MV-4-11 (cell line): ENCODE measurements at regions not wholly inside any gene's neighbourhood (a gene's known extent, or its start where the extent isn't known, plus 50 kb on each side); places are given as distances from the start of the nearest gene placed in this dataset.
"Not testable (repeated sequence)": the region's sequence is repeated elsewhere in the genome, so short reads cannot be mapped to it uniquely, and the experiment has no call there.

Experiments used
- DNase-seq: peaks from one replicate; lab custom pipeline; 2025; lab: John Stamatoyannopoulos, UW

DNA sequence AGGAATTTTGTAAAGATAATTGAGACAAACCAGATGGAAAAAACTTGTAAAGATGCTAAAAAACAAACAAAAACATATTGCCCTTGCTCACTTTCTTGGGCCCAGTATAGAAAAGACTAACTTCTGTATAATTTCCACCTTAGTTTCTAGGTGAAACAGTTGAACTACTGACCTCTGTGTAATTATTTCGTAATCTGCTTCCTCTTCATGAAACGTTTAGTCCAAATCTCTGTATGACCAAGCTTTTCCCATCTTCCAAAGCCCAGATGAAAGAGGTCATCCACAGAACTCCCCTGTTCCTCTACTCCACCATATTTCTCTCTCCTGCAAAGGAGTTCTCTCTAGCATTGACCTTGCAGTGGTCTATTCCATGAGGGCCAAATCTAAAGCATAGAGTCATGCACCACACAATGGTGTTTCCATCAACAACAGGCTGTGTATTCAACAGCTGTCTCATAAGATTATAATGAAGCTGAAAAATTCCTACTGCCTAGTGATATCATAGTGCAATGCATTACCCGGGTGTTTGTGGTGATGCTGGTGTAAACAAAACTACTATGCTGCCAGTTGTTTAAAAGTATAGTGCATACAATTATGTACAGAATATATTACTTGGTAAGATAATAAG is 647.6 kb downstream of the TNS3 start:
- DNase-seq, result peak; percentile 51

- DNase-seq, result no peak
Measured at GRCh38 chr7:46933596-46933995, 648.3 kb downstream of the TNS3 start.

GRCh38 chr7:46932676-46933424 is 649.1 kb downstream of the TNS3 start:
- DNase-seq, result peak; percentile 90

- no peak for DNase-seq
Measured at GRCh38 chr7:46932306-46932675, 649.6 kb downstream of the TNS3 start.

DNA sequence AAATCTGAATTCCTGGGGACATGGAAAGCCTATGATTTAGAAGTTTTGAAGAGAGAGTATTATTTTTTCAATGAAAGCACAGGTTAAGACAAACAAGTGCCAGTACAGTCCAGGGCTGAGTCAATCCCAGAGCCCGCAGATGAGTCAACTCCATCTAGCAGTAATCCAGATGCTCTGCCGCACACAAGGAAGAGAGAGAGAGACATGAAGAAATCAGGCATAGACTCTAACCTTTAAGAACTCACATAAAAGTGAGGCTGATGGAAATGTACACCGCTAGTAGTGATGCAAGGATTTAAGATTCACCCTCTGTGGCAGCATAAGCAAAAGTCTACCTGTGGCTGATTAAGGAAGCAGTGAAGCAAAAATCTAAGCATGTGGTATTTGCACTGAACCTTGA is 651.5 kb downstream of the TNS3 start:
- DNase-seq, result peak; percentile 59

DNA sequence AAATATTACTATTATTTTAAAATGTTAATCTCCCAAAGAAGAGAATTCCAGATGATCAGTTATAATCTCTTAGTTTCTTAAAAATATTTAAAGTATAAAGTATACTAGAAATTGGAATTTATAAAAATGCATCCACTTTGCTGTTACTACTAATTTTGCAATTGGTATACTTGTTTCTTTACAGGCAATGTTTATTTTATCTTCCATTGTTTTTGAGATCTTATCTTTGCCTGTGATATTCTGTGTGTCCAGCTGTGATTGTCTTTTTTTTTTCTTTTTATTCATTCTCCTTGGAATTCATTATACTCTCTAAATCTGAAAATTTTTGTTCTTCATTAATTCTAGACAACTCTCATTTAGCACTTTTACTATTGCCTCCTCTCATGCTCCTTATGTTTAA is 652.6 kb downstream of the TNS3 start:
- no peak for DNase-seq

DNA sequence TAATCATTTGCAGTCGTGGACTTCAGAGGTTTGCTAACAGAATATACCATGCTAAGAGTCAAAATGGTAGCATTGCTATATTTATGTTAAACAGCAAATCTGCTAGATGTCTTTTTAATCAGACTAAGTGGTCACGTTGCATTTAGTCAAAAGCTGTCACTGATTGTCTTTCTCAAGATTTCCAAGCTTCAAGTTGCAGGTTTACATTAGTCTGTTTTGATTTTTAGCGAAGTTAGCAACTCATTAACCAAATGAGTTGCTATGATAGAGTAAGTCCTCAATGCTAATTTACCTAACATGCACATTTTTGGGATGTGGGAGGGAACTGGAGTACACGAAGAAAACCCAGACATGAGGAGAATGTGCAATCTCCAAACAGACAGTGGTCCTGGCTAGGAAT is 653.2 kb downstream of the TNS3 start:
- DNase-seq, result no peak

DNA sequence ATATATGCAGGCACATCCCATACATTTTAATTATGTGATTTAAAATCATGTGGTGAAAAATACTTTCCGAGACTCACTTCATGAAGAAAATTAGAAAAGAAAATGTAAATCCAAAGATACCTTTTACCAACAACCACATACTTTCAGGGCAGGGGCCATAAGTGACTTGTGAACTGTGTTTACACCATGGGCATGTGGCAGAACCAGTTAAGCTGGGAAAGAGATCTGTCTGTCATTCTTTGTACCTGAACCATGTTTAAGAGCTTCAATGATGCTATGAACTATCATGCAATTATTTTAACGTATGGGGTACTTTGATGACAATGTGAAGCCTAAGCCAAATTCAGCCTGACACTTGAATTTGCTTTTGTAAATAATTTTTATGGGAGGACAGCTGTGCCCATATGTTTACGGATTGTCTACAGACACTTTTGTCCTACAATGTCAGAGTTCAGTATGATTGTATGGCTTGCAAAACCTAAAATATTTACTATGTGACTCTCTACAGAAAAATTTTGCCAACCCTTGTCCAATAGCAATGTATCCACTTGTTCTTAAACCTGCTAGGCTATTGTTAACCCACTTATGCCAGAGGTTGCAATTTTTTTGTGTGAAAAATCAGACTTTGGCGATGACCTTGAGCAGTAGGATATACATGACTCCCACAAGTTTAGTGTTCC is 654.6 kb downstream of the TNS3 start:
- no peak for DNase-seq

DNA sequence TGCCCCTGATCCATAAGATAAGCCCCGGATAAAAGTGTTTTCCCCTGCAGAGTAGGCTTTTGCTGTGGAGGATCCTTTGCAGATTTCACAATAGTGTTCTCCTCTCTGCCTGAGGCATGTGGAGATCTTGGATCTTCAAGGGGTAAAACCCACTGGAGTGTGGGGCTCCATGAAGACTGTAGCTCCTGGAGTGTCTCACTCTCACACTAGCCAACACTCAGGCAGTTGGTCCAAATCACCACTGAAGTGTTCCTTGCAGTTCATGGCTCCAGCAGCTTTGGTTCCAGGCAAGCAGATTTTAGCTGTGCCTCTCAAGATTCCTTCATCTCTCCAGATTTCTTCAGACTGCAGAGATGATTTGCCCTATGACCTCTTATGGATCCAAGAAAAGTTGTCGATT is 665.3 kb downstream of the TNS3 start:
- no peak for DNase-seq

DNA sequence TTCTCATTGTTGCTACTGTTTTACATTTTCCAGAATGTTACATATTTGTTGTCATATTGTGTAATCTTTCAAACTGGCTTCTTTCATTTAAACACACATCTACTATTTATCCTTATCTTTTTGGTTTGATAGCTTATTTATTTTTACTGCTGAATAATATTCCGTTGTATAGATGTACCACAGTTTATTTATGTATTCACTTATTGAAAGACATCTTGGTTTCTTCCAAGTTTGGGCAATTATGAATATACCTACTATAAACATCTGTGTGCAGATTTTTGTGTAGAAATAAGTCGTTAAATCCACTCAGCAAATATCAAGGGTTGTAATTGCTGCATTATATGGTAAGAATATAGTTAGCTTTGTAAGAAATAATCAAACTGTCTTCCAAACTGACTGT is 669.2 kb downstream of the TNS3 start:
- DNase-seq, result no peak

- no peak for DNase-seq
Measured at GRCh38 chr7:46909601-46910051, 672.3 kb downstream of the TNS3 start.

DNA sequence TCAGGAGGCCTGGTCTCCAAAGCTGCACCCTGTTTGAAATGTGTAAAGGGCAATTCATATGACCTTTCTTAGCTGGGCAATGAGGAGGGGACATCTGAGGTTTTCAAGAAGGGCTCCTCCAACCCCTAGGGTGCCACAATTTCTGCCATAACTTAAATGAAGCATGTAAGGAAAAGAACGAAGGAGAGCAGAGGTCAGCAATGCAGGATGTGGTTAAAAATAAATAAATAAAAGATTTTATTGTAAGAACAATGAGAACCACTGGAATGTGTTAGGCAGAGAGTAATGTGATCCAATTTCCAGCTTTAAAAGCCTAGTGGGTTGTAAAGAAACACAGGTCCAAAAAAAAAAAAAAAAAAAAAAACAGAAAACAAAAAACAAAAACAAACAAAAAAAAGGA is 673.1 kb downstream of the TNS3 start:
- no peak for DNase-seq

- not testable (repeated sequence) for DNase-seq
Measured at GRCh38 chr7:46904523-46904922, 677.4 kb downstream of the TNS3 start.

DNA sequence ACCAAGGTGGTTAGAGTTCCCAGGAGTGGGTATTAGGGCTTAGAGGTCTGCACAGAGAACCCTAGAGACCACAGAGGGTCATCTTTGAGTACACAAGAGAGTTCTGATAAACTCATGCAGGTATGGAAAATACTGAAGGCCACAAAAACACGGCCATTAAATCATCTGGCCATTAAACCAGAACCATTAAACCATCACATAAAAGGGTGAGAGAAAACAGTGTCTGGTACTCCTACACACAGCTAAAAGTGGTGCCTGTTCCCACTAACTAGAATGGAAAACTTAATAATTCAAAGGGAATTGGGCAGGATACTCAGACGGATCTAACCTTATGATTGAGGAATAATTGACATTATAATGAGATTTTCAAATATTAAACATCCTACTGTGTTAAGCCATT is 679.4 kb downstream of the TNS3 start:
- no peak for DNase-seq

DNA sequence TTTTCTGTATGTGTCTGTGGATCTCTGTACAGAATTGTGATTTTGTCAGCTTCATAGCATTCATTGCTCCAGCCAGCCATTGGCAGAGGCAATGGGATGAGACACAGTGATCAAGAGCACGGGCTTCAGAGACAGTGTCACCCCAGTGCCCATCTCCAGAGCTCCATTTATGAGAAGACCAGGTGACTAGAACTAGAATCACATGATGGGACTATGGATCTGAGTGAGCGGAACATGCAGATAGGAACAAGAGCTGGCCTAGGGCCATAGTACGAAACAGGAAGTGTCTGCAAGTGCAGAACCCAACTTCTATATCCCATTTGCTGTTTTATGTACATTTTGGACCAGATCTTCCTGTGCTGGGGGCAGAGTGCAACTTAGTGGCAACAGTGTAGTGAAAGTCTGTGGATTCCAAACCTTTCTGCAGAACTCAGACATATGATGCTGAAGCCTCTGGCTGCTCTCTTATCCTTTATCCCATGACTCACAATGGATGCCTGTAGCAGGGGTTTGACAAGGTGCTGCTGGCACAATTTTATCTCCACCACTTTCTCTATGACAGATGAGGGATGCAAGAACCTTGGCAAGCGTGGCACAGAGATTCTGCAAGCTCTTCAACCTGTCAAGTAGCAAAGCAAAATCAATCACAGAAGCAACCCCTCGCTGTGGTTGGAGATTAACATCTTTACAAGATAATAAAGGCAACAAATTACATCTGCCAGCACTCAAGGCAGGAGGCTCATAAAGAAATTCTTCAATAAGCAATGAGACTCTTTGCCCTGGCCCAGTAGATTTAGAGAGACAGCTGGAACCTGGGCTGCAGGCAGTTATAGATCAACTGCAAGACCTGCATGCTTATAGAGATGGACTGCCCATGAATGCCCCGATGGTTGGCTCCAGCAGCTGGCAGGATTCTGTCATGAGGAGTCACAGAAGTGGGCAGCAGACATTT is 681.3 kb downstream of the TNS3 start:
- no peak for DNase-seq

DNA sequence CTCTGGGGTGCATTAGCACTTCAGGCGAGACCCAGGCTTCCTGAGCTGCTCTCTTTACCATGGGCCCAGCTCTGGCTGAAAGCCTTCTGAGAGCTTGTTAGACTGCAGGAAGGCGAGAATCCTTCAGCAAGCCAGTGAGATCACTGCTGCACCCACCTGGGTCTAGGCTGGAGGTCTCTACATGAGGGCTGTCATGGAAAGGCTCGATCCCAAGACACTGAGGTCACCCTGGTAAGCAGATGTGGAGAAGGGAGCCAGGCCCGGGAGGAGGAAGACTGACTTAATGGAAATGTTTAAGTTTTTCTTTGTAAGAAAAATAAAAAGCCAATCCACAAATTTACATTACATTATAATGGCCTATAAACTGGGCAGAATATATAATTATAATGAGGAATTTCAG is 684.5 kb downstream of the TNS3 start:
- no peak for DNase-seq

GRCh38 chr7:46886669-46887374 is 695.1 kb downstream of the TNS3 start:
- DNase-seq, result no peak

DNA sequence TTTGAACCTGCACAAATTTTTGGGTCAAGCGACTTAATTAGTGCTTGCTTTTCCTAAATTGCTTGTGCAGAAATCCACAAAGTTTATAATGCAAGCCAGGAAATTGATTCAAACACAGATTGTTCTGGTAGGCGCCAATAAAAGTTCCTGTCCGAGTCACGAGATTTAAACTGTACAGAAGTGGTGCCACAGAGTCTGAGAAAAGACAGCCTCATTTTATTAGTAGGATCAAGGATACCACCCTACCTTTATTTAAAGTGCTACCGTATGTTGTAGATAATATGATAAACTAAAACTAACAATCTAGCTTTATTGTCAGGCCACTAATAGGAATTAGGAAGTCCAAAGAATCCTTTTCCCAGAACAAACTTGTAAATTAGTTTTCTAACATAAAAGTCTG is 696.7 kb downstream of the TNS3 start:
- DNase-seq, result no peak

GRCh38 chr7:46881507-46882127 is 700.3 kb downstream of the TNS3 start:
- no peak for DNase-seq

- DNase-seq, result no peak
Measured at GRCh38 chr7:46880508-46881196, 701.3 kb downstream of the TNS3 start.
